NCI-H748 (cell line): ENCODE measurements at regions not wholly inside any gene's neighbourhood (a gene's known extent, or its start where the extent isn't known, plus 50 kb on each side); places are given as distances from the start of the nearest gene placed in this dataset.
"Not testable (repeated sequence)": the region's sequence is repeated elsewhere in the genome, so short reads cannot be mapped to it uniquely, and the experiment has no call there.

ENCODE experiments used
- DNase-seq: peaks from one replicate; lab custom pipeline; 2025; ENCODE audit not compliant: unreplicated experiment; lab: John Stamatoyannopoulos, UW

GRCh38 chr4:25474690-25475089, 97.6 kb downstream of the ANAPC4 start:
- DNase-seq: no peak

GRCh38 chr4:25477221-25477620, 100.2 kb downstream of the ANAPC4 start:
- no peak for DNase-seq

- DNase-seq: no peak
These were observed 104.6 kb downstream of the ANAPC4 start for GRCh38 chr4:25481648-25482047.

GRCh38 chr4:25484243-25484721, 107.2 kb downstream of the ANAPC4 start:
- peak; percentile 91 for DNase-seq

- DNase-seq: no peak
These were observed 108.0 kb downstream of the ANAPC4 start for GRCh38 chr4:25485104-25485503.

- DNase-seq: no peak
These were observed 109.1 kb downstream of the ANAPC4 start for GRCh38 chr4:25486171-25486570.

GRCh38 chr4:25487155-25487554, 110.1 kb downstream of the ANAPC4 start:
- no peak for DNase-seq

- peak; percentile 1 for DNase-seq
These were observed 112.3 kb downstream of the ANAPC4 start for GRCh38 chr4:25489253-25489797.

GRCh38 chr4:25493466-25493865, 116.4 kb downstream of the ANAPC4 start:
- DNase-seq: no peak

GRCh38 chr4:25494166-25494565, 117.1 kb downstream of the ANAPC4 start:
- no peak for DNase-seq

GRCh38 chr4:25500626-25501316, 123.7 kb downstream of the ANAPC4 start:
- peak; percentile 82 for DNase-seq

- DNase-seq: no peak
These were observed 125.1 kb downstream of the ANAPC4 start for GRCh38 chr4:25502115-25502514.

GRCh38 chr4:25503779-25504178, 126.7 kb downstream of the ANAPC4 start:
- no peak for DNase-seq

GRCh38 chr4:25504932-25505636, 128.0 kb downstream of the ANAPC4 start:
- DNase-seq: no peak

- DNase-seq: no peak
These were observed 128.6 kb downstream of the ANAPC4 start for GRCh38 chr4:25505637-25505991.

GRCh38 chr4:25506032-25506571, 129.0 kb downstream of the ANAPC4 start:
- no peak for DNase-seq

- no peak for DNase-seq
These were observed 132.6 kb downstream of the ANAPC4 start for GRCh38 chr4:25509646-25510045.

GRCh38 chr4:25511823-25512222, 134.8 kb downstream of the ANAPC4 start:
- not testable (repeated sequence) for DNase-seq

GRCh38 chr4:25513814-25514213, 136.8 kb downstream of the ANAPC4 start:
- DNase-seq: no peak

GRCh38 chr4:25523405-25523804, 132.2 kb upstream of the SLC34A2 start:
- DNase-seq: no peak

GRCh38 chr4:25524663-25525062, 131.0 kb upstream of the SLC34A2 start:
- no peak for DNase-seq

- no peak for DNase-seq
These were observed 129.8 kb upstream of the SLC34A2 start for GRCh38 chr4:25525896-25526295.
